ENCODE measurements at regions not wholly inside any gene's neighbourhood (a gene's known extent, or its start where the extent isn't known, plus 50 kb on each side); places are given as distances from the start of the nearest gene placed in this dataset.
"Not testable (repeated sequence)": the region's sequence is repeated elsewhere in the genome, so short reads cannot be mapped to it uniquely, and the experiment has no call there.

GRCh38 chr15:69570997-69571396 lies 118.4 kb downstream of the RPLP1 start (continued):
- no peak for TF ChIP-seq EGR1 (IDR thresholded peaks at IDR 0.05; ENCODE audit: low read depth in 2 of 2)

- H3K4me1 ChIP-seq (ENCODE audit: control insufficient read depth in 4 of 4, insufficient read depth in 4 of 4, low read length in 3 of 4): peaks cover 0 to 23% (median 17%) of the 10 kb centered on the region in 4 donors
- not testable (repeated sequence) for H3K9me3 ChIP-seq (ENCODE audit: control insufficient read depth in 4 of 4, low read length in 3 of 4); H3K27ac ChIP-seq (ENCODE audit: low read depth in 1 of 2, low read length in 2 of 2); H3K4me3 ChIP-seq (ENCODE audit: low read depth in 1 of 3, low read length in 3 of 3); H3K27me3 ChIP-seq (ENCODE audit: control insufficient read depth in 4 of 4, insufficient read depth in 4 of 4, low read length in 3 of 4); DNase-seq (ENCODE audit: low spot score); H3K36me3 ChIP-seq (ENCODE audit: control insufficient read depth in 4 of 4, insufficient read depth in 3 of 4, low read depth in 1 of 4, low read length in 3 of 4); H3K9ac ChIP-seq (ENCODE audit: low read depth in 1 of 2, low read length in 2 of 2)
- WGBS: 88% methylated on average over 2 of the region's 2 CpGs
These were observed 120.7 kb downstream of the RPLP1 start for GRCh38 chr15:69573278-69573677.

GRCh38 chr15:69573815-69574475 lies 121.3 kb downstream of the RPLP1 start:
- no peak for DNase-seq (ENCODE audit: low spot score)
- peaks cover 1 to 8% (median 5%) of the 10 kb centered on the region in 4 donors for H3K36me3 ChIP-seq (ENCODE audit: control insufficient read depth in 4 of 4, insufficient read depth in 3 of 4, low read depth in 1 of 4, low read length in 3 of 4)
- H3K27ac ChIP-seq (ENCODE audit: low read depth in 1 of 2, low read length in 2 of 2): no peak overlapping the region
- no peak overlapping the region for H3K4me3 ChIP-seq (ENCODE audit: low read depth in 1 of 3, low read length in 3 of 3)
- H3K4me1 ChIP-seq (ENCODE audit: control insufficient read depth in 4 of 4, insufficient read depth in 4 of 4, low read length in 3 of 4): peaks cover 0 to 30% (median 23%) of the 10 kb centered on the region in 4 donors
- H3K27me3 ChIP-seq (ENCODE audit: control insufficient read depth in 4 of 4, insufficient read depth in 4 of 4, low read length in 3 of 4): no peaks in the 10 kb centered on the region
- TF ChIP-seq RAD21 (IDR thresholded peaks at IDR 0.05) (no peak), ZBTB33 (IDR thresholded peaks at IDR 0.05) (no peak), MAX (IDR thresholded peaks at IDR 0.05) (no peak), CTCF (IDR thresholded peaks at IDR 0.05; ENCODE audit: low read depth, low read length, missing input control) (no peak), YY1 (IDR thresholded peaks at IDR 0.05) (no peak), HNF4G (IDR thresholded peaks at IDR 0.05) (no peak), EGR1 (IDR thresholded peaks at IDR 0.05; ENCODE audit: low read depth in 2 of 2) (no peak), RXRA (IDR thresholded peaks at IDR 0.05) (no peak), HNF4A (conservative IDR thresholded peaks at IDR 0.05) (no peak), REST (IDR thresholded peaks at IDR 0.05) (no peak), SP1 (IDR thresholded peaks at IDR 0.05) (no peak), FOXA2 (IDR thresholded peaks at IDR 0.05) (no peak), GABPA (IDR thresholded peaks at IDR 0.05 in 1 of 2, conservative IDR thresholded peaks at IDR 0.05 in 1 of 2) (no peak)
- no peaks in the 10 kb centered on the region for H3K9me3 ChIP-seq (ENCODE audit: control insufficient read depth in 4 of 4, low read length in 3 of 4)
- WGBS: 79% methylated on average over 13 of the region's 13 CpGs
- no peak overlapping the region for H3K9ac ChIP-seq (ENCODE audit: low read depth in 1 of 2, low read length in 2 of 2)

Data from liver (tissue), 8 donors.